Neural progenitor cell (in vitro differentiated cells): ENCODE measurements at regions not wholly inside any gene's neighbourhood (a gene's known extent, or its start where the extent isn't known, plus 50 kb on each side); places are given as distances from the start of the nearest gene placed in this dataset.

ENCODE experiments used
- DNase-seq: peaks from one replicate; pipeline ENCODE4 v3.0.0-alpha.2; 2016; ENCODE audit warnings: low spot score
- H2AFZ ChIP-seq: fragments of 200-600 bp; sonication (generic); replicated peaks from 2 replicates; pipeline ENCODE4 v1.6.1; 2016; ENCODE audit warnings: antibody characterized with exemption
- H3F3A ChIP-seq: fragments of 200-600 bp; sonication (generic); 2 replicates; pipeline ENCODE4 v1.6.1; 2016; ENCODE audit warnings: antibody characterized with exemption, low read depth
- H3K27ac ChIP-seq: fragments of 200-600 bp; sonication (generic); 2 replicates; pipeline ENCODE4 v1.5.1; 2016; ENCODE audit warnings: mild to moderate bottlenecking
- H3K27me3 ChIP-seq: fragments of 200-600 bp; sonication (generic); 2 replicates; pipeline ENCODE4 v1.6.1; 2016; ENCODE audit warnings: mild to moderate bottlenecking, moderate library complexity
- H3K36me3 ChIP-seq: fragments of 200-600 bp; sonication (generic); 2 replicates; pipeline ENCODE4 v1.5.1; 2016
- H3K4me1 ChIP-seq: fragments of 200-600 bp; sonication (generic); 2 replicates; pipeline ENCODE4 v1.6.1; 2016; ENCODE audit warnings: mixed run types
- H3K4me2 ChIP-seq: fragments of 200-600 bp; sonication (generic); 2 replicates; pipeline ENCODE4 v1.6.1; 2016
- H3K4me3 ChIP-seq: fragments of 200-600 bp; sonication (generic); 2 replicates; pipeline ENCODE4 v1.5.1; 2016
- H3K79me2 ChIP-seq: fragments of 200-600 bp; sonication (generic); 2 replicates; pipeline ENCODE4 v1.6.1; 2016; ENCODE audit warnings: low read depth
- H3K9ac ChIP-seq: fragments of 200-600 bp; sonication (generic); 2 replicates; pipeline ENCODE4 v1.6.1; 2016
- H3K9me3 ChIP-seq: fragments of 200-600 bp; sonication (generic); 2 replicates; pipeline ENCODE4 v1.5.1; 2016; ENCODE audit warnings: low read depth
- H4K20me1 ChIP-seq: fragments of 200-600 bp; sonication (generic); 2 replicates; pipeline ENCODE4 v1.6.1; 2016; ENCODE audit warnings: low read depth
- H3K27ac Mint-ChIP-seq: 3 replicates; pipeline ENCODE4 v1.8.0; 2021; ENCODE audit warnings: mixed read lengths
- H3K27me3 Mint-ChIP-seq: 2 replicates; pipeline ENCODE4 v1.8.0; 2022; ENCODE audit warnings: low read depth, mild to moderate bottlenecking, inconsistent platforms, moderate library complexity, mixed read lengths; ENCODE audit not compliant: insufficient read depth
- H3K36me3 Mint-ChIP-seq: 3 replicates; pipeline ENCODE4 v1.8.0; 2021; ENCODE audit warnings: mixed read lengths
- H3K4me1 Mint-ChIP-seq: 3 replicates; pipeline ENCODE4 v1.8.0; 2021; ENCODE audit warnings: mixed read lengths
- H3K4me3 Mint-ChIP-seq: 3 replicates; pipeline ENCODE4 v1.8.0; 2021; ENCODE audit warnings: mild to moderate bottlenecking, moderate library complexity, mixed read lengths
- H3K9me3 Mint-ChIP-seq: 3 replicates; pipeline ENCODE4 v1.8.0; 2020; ENCODE audit warnings: mixed read lengths
- EZH2 ChIP-seq: fragments of 200-600 bp; sonication (generic); IDR thresholded peaks from 2 replicates; pipeline ENCODE4 v1.6.1; 2017; ENCODE audit warnings: antibody characterized with exemption, mild to moderate bottlenecking, moderate library complexity
- EZH2phosphoT487 ChIP-seq: fragments of 200-600 bp; sonication (generic); IDR thresholded peaks from 2 replicates; pipeline ENCODE4 v1.6.1; 2017; ENCODE audit warnings: antibody characterized with exemption
- TF ChIP-seq, protein P1 (sequence below): fragments of 200-600 bp; sonication (generic); IDR thresholded peaks from 2 replicates; pipeline ENCODE4 v1.5.1; 2017; ENCODE audit warnings: antibody characterized with exemption, mild to moderate bottlenecking

DNA sequence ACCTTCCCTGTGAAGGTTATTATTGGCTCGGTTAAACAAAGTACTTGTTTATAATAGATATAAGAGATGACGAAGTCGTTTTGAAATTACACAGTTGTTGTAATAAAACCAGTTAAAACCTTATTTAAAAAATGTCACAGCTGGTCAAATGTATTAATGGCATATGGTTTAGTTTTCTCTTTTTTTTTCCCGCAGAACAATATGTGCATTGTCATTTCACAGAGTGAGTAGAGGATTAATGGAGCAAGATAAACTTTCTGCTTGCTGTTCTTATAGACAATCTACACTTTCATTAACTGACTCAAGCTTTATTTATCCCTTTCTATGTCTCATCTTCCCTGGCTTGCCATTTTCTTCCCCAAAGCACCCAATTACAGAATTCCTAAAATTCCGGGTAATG lies 404.3 kb upstream of the NPVF start:
- no peaks in the 10 kb centered on the region for H3K4me1 Mint-ChIP-seq
- H3K27ac Mint-ChIP-seq: no peak overlapping the region
- H3K36me3 ChIP-seq: no peaks in the 10 kb centered on the region

DNA sequence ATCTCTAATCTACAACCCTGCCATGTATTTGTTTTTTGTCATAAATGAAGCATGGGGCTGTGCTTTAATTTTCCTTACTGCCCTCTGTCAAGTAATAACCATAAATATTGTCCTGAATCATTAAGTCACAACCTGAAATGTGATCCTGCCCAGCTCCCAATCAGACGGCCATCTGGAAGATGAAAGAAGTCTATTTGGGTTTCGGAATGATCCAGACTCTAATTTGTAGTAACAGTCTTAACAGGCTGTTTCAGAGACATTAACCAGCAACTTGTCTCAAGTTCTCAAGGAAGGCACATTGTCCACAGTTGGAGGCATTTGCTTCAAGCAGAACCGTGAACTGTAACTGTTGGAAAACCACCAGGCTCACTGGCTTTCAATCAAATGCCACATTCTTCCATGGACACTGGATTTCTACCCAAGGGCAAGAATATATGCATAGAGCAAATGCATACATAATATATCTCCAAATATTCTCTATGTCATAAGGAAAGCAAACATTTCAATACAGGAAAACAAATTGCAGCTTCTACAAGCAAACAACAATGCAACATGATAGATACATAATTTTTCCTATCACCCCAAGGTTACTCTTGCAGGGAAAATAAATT lies 405.2 kb upstream of the NPVF start:
- DNase-seq: no peak
- Histone ChIP-seq H3K4me2 (no peak overlapping the region), H3K27ac (no peak overlapping the region), H3K36me3 (no peaks in the 10 kb centered on the region), H3K9ac (no peak overlapping the region), H3K4me3 (no peak overlapping the region), H2AFZ (no peak overlapping the region), H3K4me1 (no peaks in the 10 kb centered on the region), H3K9me3 (no peaks in the 10 kb centered on the region), H3F3A (no peaks in the 10 kb centered on the region), H3K79me2 (no peaks in the 10 kb centered on the region), H3K27me3 (no peaks in the 10 kb centered on the region), H4K20me1 (no peaks in the 10 kb centered on the region)
- H3K27ac Mint-ChIP-seq: no peak overlapping the region
- H3K27me3 Mint-ChIP-seq: peaks cover 3% of the 10 kb centered on the region
- no peaks in the 10 kb centered on the region for H3K36me3 Mint-ChIP-seq
- TF ChIP-seq, protein P1, sequence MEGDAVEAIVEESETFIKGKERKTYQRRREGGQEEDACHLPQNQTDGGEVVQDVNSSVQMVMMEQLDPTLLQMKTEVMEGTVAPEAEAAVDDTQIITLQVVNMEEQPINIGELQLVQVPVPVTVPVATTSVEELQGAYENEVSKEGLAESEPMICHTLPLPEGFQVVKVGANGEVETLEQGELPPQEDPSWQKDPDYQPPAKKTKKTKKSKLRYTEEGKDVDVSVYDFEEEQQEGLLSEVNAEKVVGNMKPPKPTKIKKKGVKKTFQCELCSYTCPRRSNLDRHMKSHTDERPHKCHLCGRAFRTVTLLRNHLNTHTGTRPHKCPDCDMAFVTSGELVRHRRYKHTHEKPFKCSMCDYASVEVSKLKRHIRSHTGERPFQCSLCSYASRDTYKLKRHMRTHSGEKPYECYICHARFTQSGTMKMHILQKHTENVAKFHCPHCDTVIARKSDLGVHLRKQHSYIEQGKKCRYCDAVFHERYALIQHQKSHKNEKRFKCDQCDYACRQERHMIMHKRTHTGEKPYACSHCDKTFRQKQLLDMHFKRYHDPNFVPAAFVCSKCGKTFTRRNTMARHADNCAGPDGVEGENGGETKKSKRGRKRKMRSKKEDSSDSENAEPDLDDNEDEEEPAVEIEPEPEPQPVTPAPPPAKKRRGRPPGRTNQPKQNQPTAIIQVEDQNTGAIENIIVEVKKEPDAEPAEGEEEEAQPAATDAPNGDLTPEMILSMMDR: no peak
- TF ChIP-seq EZH2phosphoT487: no peak
- no peak for TF ChIP-seq EZH2
- H3K4me3 Mint-ChIP-seq: no peak overlapping the region
- no peaks in the 10 kb centered on the region for H3K9me3 Mint-ChIP-seq
- H3K4me1 Mint-ChIP-seq: peaks cover 2% of the 10 kb centered on the region

More for the DNA sequence above, 404.3 kb upstream of the NPVF start:
- TF ChIP-seq, protein P1: no peak
- no peak for TF ChIP-seq EZH2
- Histone ChIP-seq H3K4me2 (no peak overlapping the region), H3K9ac (no peak overlapping the region), H3K4me1 (no peaks in the 10 kb centered on the region), H2AFZ (no peak overlapping the region), H3K27ac (no peak overlapping the region), H3K9me3 (no peaks in the 10 kb centered on the region), H4K20me1 (no peaks in the 10 kb centered on the region), H3F3A (no peaks in the 10 kb centered on the region), H3K79me2 (no peaks in the 10 kb centered on the region), H3K27me3 (no peaks in the 10 kb centered on the region), H3K4me3 (no peak overlapping the region)
- H3K27me3 Mint-ChIP-seq: peaks cover 3% of the 10 kb centered on the region
- H3K4me3 Mint-ChIP-seq: no peak overlapping the region
- no peaks in the 10 kb centered on the region for H3K9me3 Mint-ChIP-seq
- no peak for DNase-seq
- no peaks in the 10 kb centered on the region for H3K36me3 Mint-ChIP-seq

DNA sequence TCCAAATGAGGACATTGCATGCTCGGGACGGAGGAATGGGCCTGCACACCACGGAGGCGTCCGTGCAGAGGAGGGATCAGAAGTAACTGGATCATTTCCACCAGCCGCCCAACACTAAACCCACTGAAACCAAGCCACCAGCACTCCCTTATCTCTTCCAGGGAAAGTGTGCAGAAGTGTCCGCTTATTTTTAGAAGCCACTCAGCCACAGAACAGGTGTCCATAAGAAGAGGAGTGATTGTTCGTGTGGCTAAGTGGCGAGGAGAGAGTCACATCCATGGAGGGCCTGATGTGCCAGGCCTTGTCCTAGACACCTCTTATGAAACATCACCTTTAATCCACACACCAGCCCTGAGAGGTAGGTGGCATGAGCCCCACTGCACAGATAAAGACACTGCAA lies 407.9 kb upstream of the NPVF start:
- peaks cover 5% of the 10 kb centered on the region for H3K4me1 Mint-ChIP-seq
- no peaks in the 10 kb centered on the region for H3K36me3 Mint-ChIP-seq
- Histone ChIP-seq H3K27ac (no peak overlapping the region), H3K4me3 (no peak overlapping the region), H3F3A (no peaks in the 10 kb centered on the region), H3K4me1 (no peaks in the 10 kb centered on the region), H4K20me1 (no peaks in the 10 kb centered on the region), H2AFZ (no peak overlapping the region), H3K79me2 (no peaks in the 10 kb centered on the region), H3K4me2 (no peak overlapping the region), H3K36me3 (no peaks in the 10 kb centered on the region), H3K9me3 (no peaks in the 10 kb centered on the region), H3K9ac (no peak overlapping the region), H3K27me3 (no peaks in the 10 kb centered on the region)
- no peak for TF ChIP-seq EZH2
- TF ChIP-seq EZH2phosphoT487: no peak
- TF ChIP-seq, protein P1: no peak
- no peak overlapping the region for H3K27ac Mint-ChIP-seq
- peaks cover 6% of the 10 kb centered on the region for H3K27me3 Mint-ChIP-seq
- no peaks in the 10 kb centered on the region for H3K9me3 Mint-ChIP-seq
- no peak overlapping the region for H3K4me3 Mint-ChIP-seq
- DNase-seq: no peak
